ENCODE measurements at regions not wholly inside any gene's neighbourhood (a gene's known extent, or its start where the extent isn't known, plus 50 kb on each side); places are given as distances from the start of the nearest gene placed in this dataset.
"Not testable (repeated sequence)": the region's sequence is repeated elsewhere in the genome, so short reads cannot be mapped to it uniquely, and the experiment has no call there.

DNA sequence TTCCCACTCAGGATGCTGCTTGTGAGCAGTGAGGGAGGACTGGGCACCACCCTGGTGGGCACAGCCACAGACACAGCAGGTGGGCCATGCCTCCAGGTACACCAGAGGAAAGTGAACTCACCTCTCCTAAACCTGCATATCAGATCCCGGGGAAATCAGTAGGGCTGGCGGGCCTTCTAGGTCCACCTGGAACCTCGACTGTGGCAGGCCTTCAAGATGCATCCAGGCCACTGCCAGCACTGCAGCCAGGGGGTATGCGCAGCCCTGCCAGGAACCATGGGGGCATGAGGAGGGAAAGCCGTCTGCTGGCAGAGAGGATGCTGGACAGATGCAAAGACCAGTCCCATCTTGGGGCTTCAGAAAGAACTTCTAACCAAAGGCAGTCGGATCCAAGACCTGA lies 270.6 kb upstream of the IRX4 start:
- DNase-seq (ENCODE audit: low spot score): no peak

DNA sequence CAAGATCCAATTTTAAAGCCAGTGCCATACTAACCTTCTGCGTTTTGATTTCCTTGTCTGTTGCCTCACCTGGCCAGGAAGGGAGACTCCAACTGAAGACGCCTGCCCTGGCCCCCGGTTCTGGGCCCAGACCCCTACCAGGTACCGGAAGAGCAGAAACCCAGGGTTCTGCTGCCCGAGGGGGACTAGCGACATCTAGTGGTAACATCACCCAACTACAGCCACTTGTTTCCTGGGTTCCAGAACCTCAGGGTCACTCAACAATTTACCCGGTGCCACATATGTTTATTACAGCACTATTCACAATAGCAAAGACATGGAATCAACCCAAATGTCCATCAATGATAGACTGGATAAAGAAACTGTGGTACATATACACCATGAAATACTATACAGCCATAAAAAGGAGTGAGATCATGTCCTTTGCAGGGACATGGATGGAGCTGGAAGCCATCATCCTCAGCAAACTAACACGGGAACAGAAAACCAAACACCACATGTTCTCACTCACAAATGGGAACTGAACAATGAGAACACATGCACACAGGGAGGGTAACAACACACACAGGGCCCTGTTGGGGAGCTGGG lies 268.7 kb upstream of the IRX4 start:
- DNase-seq (ENCODE audit: low spot score): not testable (repeated sequence)

DNA sequence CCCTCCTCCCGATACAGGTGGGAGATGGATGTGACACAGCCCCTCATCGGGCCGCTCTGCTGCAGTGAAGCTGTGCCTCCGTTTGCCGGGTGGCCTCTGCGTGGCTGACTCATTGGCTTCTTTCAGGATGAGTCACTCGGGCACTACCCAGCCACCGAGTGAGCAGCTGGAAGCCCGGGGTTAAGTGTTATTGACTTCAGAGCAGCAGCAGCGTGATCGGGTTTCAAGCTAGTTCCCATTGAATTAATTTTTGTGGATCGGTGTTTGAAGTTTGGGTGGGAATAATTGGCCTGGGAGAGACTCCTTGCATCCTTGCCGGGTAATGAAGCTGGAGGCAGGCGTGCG lies 266.4 kb upstream of the IRX4 start:
- no peak for DNase-seq (ENCODE audit: low spot score)

DNA sequence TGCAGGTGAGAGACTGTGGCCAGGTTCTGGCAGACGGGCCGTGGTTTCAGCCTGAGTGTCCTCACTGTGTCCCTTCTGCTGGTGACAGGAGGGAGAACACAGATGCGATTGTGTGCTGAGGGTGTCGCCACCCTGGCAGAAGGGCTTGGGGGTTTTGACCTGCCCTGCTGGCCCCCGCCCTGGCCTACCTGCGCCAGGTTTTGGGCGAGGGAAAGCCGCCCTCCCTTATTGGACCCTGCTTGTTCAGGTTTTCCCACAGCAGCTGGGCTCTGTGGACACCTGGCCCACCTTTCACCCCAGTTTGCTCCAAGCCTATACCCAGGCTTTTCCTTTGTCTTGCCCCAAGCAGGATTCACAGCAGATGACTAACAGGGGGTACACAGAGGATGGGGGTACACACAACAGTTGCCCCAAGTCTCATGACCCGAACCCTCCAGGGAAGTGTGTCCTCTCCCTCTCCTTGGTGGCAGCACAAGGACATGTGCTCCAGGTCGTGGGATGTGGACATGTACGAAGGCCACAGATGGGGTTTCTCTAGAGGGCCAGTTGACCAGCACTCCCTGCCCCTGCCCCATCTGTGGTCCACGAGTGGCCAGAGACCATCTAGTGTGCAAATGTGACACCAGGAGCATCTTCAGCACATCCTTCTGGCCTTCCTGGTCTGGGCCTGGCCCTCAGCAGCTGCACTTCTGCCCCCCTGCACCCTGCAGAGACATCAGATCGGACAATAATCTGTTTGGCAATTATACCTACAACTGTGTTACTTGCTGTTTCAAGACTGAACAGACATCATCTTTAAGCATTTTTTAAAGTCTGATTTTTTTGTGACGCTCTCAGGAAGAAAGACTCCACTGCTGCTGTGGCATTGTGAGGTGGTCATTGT lies 265.8 kb upstream of the IRX4 start:
- DNase-seq (ENCODE audit: low spot score): no peak

DNA sequence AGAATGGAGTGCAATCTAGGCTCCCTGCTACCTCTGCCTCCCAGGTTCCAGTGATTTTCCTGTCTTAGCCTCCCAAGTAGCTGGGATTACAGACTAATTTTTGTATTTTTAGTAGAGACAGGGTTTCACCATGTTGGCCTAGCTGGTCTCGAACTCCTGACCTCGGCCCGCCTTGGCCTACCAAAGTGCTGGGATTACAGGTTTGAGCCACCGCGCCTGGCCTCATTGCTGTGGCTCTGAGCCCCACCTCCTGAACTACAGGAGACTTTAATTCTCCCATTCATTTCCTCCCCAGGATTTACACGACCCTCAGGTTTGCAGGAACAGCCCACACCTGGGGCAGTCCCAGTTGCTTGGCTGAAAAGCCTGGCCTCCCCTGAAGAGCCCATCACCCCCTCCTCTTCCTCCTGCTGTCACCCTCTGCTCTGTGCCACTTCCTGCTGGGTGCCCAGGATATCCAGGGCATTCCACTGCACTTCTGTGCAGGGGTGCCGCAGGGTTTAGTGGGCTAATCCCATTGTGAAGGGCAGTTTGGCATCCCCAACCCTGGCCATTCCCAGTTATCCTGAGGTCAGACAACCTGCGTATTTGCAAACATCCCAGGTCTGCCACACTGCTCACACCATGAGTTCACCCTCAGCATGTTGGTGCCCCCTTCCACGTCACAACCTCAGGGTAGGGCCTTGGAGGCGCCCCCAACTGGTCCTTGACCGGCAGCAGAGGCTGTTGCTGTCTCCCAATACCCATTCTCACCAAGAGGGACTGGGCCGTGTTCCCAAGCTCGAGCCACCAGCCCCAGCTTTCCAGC lies 265.0 kb upstream of the IRX4 start:
- DNase-seq (ENCODE audit: low spot score): no peak

DNA sequence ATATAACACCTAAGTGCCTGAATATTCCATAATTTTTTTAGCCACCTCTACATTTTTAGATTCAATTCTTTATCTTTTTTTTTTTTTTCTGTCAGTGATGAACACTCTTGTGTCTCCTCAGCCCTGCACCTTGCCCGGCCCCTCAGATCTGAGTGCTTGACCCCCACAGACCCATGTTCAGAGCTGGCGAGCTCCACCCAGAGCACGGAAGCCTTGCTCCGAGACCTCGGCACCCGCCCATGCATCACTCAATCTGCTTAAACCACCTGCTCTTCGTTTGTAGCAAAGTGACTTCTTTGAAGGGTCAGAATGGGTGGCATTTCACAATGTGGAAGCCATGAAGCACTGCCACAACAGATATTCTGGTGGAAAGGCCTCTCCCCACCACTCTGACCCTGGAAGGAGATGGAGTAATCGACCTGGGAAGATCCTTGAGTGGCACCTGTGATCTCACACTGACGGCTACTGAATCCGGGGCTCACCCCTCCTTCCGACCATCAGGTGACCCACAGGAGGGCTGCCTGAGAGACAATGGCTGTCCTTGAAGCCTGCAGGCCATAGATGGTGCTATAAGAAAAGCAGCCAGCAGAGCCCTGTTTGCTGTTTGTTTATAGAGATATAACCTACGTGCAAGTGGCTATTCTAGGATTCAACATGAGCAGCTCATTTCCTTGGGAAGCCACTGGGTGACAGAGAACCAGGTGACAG lies 261.1 kb upstream of the IRX4 start:
- DNase-seq (ENCODE audit: low spot score): no peak

DNA sequence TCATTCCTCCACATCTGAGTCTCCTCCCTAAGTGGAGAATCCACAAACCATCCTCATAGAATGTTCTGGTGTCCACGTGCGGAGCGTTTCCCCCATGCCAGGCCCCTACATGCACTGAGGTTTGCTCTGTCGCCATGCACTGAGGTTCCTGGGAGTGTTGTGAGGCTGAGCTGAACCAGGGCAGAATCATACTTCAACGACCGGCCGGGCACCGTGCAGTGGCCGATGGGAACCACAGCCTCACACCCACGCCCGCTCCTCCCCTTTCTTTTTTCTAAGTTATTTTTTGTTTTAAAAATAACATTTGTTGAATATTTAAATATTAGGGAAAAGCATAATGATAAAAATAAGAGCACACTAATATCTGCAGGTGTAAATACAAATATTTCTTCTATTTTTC lies 260.4 kb upstream of the IRX4 start:
- no peak for DNase-seq (ENCODE audit: low spot score)

DNA sequence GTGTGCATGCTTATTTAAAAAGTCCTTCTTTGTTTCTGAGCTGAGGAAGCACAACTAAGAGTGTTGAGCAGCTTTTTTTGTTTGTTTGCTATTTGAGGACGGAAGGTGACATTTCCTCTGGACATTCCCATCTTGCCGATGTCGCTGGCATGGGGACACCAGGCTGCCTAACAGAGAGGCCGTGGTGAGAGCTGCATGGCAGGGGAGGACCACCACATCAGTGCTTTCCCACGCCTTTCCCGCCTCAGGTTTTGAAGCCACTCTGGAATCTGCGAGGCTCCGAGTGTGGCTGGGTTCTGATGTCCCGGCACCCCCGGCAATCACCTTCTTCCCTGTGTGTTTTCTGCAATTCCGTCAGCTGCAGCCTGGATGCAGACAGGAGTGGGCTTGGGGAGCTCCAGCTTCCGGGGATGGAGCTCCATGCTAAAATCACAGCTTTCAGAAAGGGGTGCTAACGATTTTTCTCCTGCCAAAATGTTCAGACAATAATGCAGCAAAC lies 259.8 kb upstream of the IRX4 start:
- DNase-seq (ENCODE audit: low spot score): no peak

DNA sequence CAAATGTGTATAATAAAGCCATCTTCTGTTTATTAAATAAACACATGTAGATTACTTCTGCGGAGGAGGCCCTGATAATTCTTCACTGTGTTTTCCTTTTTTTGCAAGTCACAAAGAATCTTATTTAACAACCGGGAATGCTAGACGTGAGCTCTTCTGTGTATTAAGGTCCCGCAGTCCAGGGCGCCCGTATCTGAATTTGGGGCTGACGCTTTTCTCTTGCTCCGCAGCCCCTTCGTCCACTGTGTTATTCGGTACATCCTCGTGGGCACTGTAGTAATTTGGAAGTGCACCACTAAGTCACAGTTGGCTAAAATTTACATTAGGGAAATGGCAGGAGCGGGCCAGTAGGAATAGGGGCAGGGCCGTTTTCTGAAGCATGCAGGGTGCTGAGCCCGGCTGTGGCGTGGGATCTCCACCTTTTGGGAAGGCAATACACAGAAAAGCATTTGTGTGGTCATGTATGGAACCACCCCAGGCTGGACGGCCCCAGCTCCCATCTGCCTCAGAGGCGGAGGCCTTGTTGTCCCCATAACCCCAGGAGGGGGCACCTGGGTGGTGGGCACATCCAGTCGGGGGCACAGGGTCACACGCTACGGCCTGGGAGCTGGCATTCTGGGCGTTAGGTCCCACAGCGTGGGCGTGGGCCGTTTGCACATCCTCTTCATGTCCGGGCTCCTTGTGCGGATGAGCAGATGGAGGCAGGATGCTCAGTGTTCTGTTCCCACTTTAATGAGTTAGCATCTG lies 258.7 kb upstream of the IRX4 start:
- DNase-seq (ENCODE audit: low spot score): no peak

DNA sequence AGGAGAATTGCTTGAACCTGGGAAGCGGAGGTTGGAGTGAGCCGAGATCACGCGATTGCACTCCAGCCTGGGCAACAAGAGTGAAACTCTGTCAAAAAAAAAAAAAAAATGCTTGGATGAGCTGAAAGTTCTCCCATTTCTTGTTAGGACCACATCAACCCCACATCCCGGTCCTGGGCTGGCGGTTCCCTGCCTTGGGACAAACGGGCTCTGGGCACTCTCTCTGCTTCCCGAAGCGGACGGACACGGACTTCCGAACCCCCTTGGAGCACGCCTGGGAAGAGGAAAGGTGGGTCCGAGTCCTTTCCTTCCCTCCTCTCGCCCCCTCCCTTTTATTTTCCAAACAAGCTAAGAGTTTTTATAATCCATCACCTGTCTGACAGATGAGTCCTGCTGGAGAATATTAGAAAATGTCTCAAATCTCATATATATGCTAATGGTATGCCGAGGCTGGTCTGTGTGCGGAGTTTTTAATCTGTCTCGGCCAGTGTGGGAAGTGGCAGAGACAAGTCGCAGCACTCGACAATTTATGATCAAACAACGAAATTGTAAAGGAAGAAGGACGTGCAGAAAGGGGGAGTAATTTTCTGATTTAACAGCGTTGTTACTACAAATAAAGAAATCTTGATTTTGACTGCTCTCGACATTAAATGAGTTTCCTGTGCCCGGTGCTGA lies 257.9 kb upstream of the IRX4 start:
- DNase-seq (ENCODE audit: low spot score): no peak

DNA sequence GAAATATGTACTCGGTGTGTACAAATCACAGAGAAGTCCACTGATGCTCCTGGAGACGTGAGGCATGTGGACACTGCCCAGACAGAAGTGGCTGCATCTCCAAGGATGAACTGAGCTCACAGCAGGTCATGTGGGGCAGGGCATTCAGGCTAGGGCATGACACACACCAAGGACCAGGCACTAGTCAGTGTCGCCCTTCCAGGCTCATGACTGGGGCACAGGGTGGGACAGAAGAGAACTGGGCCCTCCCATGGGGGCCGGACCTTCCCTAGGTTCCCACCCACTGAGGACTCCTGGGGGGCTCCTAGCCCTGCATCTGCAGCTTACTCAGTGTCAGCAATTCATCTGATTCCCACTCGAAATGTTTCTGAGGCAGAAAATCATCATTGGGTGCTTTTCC lies 256.8 kb upstream of the IRX4 start:
- no peak for DNase-seq (ENCODE audit: low spot score)

DNA sequence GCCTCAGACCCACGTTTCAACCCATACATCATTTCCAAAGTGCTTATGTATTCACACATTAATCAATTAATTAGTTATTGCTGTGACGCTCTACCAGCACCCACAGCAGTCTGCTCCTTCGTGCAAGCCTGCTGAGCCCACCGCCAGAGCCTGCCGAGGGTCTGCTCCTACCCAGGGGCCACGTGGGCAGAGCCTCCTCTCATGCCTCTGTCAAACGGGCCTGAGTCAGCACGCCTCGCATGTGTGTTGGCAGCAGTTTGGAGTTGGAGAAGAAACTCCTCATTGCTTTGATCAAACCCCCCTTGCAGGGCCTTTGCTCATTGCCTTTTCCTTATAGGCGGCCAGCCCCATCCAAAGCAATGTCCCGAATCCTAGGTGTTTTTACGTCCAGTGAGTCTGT lies 256.2 kb upstream of the IRX4 start:
- DNase-seq (ENCODE audit: low spot score): no peak

DNA sequence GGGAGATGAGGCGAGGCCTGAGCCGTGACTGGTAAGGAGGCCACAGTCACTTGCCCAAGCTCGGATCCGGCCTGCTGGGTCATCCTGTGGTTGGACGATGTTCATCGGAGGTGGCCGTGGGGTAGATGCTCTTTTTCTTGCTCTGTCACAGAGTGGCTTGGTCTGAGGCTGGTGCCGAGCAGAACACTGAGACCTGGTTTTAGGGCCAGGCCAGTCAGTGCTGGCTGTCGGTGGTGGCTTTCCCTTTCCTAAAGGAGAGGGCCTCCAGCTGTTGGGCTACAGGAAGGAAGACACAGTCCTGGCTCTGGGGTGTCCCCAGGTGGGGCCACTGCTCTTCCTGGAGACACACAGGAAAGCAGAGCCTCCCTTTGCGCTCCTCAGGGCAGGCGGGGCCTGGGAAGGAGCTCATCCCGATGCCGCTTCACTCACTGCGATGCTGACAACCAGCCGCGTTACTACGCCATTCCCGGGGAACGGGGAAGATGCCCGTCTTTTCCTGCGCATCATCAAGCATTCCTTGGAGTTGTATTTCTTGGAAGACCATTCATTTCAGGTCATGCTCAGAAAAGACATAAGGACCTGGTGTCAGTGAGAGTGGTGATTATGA lies 254.8 kb upstream of the IRX4 start:
- no peak for DNase-seq (ENCODE audit: low spot score)

DNA sequence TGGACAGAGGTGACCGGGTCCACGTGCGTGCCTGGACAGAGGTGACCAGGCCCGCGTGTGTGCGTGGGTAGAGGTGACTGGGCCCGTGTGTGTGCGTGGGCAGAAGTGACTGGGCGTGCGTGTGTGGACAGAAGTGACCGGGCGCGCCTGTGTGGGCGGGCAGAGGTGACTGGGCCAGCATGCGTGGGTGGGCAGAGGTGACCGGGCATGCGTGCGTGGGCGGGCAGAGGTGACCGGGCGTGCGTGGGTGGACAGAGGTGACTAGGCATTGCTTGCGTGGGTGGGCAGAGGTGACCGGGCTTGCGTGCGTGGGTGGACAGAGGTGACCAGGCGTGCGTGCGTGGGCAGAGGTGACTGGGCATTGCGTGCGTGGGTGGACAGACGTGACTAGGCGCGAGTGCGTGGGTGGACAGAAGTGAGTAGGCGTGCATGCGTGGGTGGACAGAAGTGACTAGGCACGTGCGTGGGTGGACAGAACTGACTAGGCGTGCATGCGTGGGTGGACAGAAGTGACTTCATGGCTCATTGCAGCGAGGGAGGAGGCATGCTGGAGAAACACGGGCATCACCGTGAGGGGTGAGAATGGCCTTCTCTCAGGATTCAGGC lies 254.1 kb upstream of the IRX4 start:
- no peak for DNase-seq (ENCODE audit: low spot score)

DNA sequence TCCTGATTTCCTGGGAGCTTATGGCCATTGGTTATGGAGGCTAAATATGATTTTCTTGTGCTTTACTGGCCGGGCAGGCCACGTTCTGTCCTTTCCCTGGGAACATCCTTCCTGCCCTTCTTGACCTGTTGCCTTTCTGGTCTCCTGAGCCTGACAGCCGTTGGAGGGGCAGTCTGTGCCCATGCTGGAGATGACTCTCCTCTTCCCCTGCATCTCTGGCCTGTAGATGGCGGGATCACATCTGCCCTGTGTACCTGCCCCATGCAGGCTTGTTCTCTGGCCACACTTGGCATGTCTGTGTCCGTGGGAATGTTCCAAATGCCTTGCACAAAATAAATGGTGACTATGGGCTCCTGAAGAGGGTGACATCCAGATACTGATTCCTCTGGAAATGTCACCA lies 253.1 kb upstream of the IRX4 start:
- no peak for DNase-seq (ENCODE audit: low spot score)

DNA sequence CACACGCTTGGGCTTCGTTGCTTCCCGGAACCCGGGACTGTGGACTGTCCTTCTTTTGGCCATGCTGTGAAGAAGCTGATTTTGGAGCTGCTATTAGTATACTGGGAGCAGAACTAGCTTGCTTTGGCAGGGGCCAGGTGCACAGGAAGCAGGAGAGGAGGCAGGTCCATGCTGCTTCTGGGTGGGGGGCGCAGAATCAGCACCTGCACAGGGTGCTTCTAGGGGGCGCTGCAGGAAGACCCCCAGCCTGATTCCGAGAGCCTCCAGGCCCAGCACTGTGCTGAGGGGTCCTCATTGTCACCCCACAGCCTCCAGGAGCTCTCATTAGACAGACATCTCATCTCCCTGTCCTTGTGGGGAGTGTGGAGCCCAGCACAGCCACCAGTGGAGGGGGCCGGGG lies 252.6 kb upstream of the IRX4 start:
- no peak for DNase-seq (ENCODE audit: low spot score)

DNA sequence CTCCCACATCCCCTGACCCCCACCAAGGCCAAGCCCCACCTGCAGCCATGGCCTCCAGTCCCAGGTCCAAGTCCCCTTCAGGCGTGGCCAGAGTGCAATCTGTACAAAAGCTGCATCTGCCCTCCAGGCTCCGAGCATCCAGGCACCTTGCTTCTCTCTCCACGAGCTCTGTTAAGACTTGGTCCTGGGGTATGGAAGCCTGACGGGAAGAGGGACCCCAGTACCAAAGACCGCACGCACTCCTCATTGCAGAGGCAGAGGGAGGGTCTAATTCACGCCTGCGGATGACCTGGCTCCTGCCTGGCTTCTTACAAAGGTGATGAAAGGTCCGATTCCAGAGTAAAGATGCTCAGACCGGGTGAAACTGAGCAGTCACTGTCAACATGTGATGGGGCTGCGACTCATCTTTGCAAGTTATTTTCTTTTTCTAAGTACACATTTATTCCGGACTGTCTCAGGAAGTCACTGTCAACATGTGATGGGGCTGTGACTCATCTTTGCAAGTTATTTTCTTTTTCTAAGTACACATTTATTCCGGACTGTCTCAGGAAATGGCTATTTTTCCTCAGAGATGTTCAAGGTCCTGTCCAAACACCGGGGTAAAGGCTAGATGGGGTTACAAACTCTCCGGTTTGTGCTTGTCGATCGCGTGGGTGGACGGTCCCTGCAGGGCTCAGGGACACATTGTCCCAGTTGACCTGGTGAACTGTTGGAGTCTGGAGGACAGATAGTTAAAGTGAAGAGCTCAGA lies 252.0 kb upstream of the IRX4 start:
- no peak for DNase-seq (ENCODE audit: low spot score)

DNA sequence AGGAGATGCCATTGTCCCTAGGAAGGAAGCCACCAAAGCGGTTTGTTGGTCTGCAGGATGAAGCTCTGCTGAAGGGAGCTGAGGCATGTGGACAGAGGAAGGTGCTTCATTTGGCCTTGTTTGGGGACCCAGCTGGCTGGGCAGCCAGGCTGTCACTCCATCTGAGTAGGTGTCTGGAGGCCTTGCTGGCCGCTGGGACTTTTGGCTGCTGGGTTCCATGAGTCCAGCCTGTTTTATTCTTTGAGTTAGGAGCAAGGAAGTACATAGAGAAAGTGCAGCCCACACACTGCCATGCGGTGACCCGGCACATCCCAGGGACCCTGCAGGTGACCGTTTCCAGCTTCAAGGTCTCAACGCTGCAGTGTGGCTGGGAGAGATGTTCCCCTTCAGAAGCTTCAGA lies 251.2 kb upstream of the IRX4 start:
- no peak for DNase-seq (ENCODE audit: low spot score)

DNA sequence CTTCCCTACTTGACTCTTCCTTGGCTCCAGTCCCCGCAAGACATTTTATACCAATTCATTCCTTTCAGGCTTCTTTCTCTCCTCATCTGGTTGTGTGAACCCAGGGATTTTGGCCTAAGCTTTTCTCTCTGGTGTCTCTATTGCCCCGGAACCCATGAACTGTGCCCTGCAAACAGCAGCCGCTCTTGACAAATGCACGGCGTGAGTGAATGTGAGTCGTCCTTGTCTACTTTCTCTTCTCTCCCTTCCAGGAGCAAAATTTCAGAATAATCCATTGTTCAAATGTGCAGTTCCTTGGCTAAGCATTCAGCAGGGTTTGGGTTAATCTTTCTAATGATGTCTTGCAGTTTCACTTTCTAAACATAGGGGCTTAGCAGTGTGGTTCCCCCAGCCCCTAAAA lies 250.4 kb upstream of the IRX4 start:
- DNase-seq (ENCODE audit: low spot score): no peak
